ENCODE measurements at regions not wholly inside any gene's neighbourhood (a gene's known extent, or its start where the extent isn't known, plus 50 kb on each side); places are given as distances from the start of the nearest gene placed in this dataset.
"Not testable (repeated sequence)": the region's sequence is repeated elsewhere in the genome, so short reads cannot be mapped to it uniquely, and the experiment has no call there.

DNA sequence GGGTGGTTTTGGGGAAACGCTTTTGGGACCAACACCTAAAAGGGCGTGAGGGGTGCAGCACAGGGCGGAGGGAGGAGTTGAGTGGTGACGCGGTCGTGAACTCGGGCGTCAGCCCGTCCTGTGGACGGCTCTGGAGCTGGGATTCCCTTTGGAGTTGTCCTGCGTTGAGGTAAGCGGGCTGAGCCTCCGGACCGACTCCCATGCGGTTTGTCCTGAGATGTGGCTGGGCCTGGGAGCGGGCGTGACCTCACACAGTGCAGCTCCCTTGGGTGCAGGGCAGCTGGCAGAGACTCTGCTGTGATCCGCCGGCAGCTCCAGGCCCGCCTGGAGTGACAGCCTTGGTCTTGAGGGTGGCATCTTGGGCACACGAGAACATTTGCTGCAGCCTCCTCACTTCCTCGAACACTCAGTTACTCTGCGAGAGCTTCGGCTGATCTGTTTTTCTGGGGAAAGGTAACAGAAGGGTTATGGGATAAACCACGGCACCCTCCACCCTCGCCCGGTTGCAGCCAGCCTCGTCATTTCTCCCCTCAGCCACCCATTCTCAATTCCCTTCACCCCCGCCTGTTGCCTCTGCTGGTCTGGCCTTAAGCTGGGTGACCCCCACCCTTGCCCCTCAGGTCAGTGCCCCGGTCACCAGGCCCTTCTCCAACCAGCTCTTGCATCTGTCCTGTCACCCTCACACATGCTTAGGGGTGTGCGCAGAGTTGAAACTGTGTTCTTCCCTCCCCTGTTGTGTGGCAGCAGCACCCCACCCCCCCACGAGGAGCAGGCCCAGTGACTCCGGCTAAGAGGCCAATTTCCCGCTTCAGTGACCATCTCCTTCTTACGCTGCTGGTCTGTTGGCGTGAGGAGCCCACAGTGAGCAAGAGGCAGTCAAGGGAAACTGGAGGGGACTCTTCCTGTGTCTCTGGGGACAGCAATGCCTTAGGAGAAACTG, 94.2 kb upstream of the COL5A1 start:
- no peak for DNase-seq

DNA sequence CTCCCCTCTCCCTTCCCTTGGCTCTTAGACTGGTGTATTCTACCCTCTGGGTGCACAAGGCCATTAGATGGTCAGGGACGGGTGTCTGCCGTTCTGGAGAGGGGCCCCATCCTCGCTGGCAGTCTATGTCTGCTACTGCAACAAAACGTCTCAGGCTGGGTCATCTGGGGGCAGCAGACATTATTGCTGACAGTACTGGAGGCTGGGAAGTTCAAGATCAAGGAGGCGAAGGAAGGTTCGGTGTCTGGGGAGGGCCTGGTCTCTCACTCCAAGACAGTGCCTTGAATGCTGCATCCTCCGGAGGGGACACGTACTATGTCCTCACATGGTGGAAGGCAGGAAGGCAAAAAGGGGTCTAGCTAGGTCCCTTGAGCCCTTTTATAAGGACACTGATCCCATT, 93.4 kb upstream of the COL5A1 start:
- DNase-seq = no peak

DNA sequence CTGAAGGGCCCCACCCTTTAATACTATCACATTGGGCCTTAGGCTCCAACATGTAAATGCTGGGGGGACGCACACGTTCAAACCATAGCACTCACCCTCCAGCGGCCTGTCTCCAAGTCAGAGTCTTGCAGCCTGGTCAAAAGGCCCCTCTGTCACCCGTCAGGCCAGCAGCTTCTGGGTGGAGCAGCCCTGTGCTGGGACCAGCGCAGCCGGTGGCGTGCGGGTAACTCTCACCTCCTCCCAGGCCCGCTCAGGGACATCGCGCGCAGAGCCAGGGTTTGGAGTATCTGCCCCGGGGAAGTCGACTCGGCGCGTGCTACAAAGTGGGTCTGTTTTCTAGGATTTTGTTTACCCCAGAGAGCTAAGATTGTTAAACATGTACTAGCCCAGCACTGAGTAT, 93.0 kb upstream of the COL5A1 start:
- no peak for DNase-seq

DNA sequence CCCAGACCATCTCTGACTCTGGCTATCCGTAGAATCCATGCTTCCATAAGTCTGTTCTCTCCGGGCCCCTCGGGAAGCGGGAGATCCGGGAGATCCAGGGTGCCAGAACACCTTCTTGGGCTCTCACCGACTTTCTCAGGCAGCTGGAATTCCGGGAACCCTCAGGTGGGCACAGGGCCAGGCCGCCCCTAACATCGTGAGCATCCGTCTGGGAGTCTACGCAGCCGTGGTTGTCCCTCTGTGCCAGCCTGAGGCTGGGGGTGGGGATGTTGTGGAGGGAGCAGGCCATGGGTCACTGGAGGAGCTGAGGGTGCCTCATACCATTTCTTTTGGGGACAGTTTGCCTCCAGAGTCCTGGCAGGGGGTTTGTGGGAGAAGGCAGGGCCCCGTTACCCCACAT, 92.3 kb upstream of the COL5A1 start:
- DNase-seq = no peak

DNA sequence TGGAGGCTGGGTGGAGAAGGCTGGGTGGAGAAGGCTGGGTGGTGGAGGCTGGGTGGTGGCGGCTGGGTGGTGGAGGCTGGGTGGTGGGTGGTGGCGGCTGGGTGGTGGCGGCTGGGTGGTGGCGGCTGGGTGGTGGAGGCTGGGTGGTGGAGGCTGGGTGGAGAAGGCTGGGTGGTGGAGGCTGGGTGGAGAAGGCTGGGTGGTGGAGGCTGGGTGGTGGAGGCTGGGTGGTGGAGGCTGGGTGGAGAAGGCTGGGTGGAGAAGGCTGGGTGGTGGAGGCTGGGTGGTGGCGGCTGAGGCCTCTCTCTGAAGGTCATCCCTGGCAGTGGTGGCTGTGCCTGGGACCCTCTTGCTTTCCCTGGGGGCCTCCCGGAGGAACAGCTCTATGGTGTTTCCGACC, 91.5 kb upstream of the COL5A1 start:
- DNase-seq = not testable (repeated sequence)

DNA sequence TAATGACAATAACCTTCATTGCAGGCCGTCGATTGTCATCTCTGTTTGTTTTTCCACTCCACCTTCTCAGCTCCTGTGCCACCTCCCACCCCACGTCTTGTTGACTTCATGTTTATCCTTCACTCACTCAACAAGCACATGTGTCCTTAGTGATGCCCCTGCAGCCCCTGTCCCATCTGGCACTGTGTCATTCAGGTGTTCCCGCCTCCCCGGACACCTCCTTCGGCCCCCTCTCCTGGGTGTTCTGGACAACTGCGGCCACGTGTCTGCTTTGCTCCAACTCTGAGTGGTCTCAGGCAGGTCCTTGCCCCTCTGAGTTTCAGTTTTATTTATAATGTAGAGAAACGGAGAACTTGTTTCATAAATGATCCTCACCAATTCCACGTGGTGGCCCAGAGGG, 91.0 kb upstream of the COL5A1 start:
- no peak for DNase-seq

DNA sequence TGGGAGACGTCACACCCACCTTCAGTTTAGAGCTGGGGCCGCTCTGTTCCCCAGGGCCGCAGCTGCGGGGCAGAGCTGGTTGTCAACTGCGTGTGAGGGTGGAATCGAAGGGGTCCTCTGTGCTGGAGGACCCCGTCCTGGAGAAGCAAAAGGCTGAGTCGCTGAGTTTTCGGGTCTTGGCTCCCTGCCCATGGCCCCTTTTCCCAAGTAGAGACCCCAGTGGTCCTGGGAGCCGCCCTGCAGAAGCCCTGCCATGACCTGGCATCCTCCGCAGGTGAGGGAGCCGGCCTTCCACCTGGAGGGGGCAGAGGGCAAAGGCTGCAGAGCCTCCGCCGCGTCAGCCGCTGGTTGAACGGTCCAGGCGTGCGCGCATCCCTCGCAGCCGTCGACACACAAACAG, 90.4 kb upstream of the COL5A1 start:
- DNase-seq = no peak

DNA sequence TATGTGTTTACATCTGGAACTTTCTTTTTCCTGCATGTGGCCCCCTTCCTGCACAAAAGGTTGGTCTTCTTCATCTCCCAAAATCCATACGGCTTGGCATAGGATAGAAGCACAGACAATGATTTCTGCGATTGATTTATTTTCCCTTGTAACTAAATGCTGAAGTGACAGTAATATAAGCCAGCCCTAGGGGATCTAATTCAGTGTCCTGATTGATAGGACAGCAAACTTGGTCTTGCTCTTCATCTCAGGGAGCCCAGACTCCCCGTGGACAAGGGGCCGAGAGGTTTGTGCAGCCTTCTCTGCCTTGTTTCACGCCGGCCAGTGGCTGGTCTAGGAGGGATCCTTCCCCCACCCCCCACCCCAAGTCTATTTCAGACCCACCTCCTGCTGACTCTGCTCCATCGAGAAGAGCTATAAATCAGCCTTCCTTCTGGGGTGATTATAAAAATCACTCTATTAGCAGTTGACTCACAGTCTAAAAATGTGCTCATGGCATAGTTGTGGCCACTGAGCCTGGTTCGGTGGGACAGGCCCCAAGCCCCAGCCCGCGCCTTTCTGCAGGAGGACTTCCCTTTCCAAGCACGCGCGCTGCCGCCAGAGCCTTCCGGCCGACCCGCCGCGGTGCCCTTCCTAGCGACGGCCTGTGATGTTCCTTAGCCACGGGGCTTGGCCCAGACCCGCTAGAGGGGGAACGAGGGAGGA, 89.8 kb upstream of the COL5A1 start:
- no peak for DNase-seq

DNA sequence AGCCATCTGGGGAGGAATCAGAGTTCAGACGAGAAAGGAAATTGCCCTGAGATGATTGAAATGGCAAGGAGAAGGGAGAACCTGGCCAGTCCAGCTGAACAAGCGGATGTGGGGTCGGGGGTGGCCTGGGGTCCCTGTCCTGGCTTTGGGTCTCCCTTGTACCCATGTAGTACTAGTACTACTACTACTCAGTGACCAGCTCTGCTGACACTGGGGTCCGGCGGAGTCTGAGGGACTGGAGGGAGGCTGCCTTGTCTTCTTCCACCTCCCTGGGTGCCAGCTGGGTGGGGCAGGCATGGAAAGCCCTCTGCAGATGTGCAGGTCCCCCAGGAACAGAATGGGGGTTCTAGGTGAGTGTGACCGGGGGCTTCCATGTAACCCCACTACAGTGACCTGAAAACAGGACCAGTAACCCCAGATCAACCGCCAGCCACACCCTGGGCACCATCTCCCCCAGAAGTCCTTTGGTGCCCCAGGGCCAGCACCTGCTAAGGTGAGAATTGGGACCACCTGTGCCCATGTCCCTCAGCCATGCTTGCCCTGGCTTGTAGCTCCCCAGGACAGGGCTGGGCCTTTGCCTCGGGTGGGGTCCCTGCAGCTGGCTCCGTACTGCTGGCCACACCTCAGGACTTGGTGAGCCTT, 89.1 kb upstream of the COL5A1 start:
- DNase-seq = no peak

DNA sequence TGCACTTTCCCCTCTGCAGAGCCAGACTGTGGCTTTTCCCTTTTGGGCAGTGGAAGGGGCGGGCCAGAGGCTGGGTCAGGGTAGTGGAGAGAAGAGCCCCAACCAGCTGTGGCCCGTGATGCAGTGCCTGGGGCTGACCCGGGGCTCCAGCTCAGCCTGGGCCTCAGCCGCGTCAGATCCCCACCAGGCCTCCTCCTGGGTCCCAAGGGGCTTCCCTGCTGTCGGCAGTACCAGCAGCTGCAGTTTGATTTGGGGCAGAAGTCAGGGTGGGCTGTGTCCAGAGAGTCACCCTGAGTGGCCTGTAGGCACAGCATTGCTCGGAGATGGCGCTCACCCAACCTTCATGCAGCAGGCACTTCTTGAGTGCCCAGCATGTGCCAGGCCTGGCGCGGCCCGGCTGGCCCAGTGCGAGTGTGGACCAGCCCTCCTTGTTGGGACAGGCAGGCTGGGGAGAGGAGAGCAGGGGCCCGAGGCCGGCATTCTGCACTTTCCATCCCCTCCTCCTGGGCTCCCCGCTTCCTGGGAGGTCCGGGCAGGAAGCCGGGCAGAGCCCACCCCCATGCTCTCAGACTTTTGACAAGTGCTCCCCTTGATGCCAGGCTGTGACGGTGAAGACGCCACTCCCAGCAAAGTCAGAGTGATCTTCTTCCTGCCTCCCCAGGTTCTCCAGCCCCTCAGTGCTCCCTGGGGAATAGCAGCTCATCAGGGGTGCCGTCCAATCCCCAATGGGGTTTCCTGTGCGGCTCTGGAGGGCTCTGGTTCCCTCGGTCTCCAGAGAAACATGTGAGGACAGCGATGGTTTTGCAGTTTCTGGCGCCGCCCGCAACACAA, 88.3 kb upstream of the COL5A1 start:
- DNase-seq = no peak

DNA sequence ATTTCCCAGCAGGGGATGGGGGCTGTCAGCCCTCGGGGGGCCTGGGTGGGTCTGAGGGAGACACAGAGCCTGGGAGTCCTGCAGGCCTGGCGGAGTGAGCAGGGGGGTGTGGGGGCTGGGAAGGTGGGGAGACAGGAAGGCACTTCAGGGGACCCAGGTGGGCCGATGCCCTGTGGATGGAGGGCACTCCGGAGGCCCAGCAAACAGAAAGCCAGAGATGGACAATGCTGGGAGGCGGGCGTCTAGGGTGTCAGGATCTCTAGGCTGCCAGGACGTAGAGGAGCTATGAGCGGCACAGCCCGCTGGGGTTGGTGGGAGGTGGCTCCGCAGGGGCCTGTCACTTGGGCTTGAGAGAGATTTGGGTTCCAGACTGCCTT, 87.6 kb upstream of the COL5A1 start:
- no peak for DNase-seq

DNA sequence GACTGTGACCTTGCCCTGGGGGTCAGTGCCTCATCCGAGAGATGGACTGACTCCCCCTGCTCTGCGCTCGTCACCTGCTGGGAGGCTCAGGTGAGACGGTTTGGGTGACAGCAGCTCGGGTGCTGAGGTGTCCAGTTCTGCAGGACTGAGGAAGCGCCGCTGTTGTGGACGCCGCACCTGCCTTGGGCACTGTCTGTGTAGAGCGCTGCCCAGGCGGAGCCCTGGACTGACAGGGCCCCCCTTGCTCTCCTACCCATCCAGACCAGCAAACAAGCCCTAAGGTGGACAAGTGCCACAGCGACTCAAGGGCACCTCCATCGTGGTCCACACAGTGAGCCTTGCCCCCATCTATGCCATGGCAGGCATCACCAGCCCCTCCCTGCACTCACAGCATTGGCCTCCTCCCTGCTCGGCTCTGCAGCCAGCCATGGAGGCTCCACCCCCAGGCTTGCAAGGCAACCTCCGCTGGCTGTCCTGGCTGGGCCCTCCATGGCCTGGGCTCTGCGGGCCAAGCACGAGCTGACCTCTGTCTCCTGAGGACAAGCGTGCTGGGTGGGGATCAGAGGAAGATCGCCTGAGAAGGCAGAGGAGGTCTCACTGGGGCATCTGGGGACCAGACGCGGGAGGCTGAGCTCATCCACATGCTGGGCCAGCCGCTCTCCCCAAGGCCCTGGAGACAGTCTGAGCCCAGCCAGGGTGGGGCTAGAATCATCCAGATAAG, 87.1 kb upstream of the COL5A1 start:
- no peak for DNase-seq

DNA sequence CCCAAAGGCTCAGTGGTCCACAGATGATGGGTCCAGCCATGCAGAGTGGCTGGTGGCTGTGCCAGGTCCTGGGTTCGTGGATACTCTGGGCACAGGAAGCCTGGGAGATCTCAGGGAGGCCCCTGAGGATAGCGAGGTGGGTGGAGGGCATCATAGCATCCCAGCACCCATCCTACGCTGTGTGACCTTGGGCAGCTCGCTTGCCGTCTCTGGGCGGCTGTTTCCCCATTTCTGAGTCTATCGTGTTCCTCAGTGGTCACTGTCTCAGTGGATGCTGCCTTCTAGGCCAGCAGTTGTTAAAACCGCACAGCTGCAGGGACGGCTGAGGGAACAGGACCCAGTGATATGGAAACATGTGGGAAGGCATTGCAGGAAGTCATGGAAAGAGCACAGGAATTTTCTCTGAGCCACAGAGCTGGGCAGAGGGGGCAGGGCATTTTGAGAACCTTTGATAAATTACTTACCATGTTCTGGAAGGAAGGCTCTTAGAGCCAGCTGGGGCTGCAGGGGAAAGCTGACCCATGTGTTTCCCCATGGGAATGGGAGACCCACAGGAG, 86.4 kb upstream of the COL5A1 start:
- no peak for DNase-seq

DNA sequence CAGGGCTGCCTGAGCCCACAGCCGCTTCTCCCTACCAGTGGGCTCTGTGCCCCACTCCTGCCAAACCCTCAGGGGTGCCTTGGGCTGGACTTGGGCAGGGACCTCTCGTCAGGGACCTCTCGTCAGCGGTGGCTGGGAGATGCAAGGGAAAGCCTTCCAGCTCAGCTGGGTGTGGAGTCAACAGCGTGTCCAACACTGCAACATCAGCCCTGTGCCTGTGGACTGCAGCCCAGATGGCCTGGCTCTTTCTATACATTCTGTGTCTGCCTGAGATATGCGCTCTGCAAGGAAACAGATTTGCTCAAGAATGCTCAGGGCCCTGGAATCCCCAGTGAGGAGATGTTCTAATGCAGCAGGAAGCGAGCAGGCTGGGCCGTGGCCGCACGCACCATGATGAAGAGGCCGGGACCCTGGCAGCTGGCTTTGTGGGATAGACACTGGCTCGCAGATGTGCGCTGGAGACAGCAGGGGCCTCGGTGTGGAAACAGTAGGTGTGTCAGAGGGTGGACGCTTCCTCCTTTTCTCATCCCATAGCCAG, 85.0 kb upstream of the COL5A1 start:
- DNase-seq = peak; percentile 2

DNA sequence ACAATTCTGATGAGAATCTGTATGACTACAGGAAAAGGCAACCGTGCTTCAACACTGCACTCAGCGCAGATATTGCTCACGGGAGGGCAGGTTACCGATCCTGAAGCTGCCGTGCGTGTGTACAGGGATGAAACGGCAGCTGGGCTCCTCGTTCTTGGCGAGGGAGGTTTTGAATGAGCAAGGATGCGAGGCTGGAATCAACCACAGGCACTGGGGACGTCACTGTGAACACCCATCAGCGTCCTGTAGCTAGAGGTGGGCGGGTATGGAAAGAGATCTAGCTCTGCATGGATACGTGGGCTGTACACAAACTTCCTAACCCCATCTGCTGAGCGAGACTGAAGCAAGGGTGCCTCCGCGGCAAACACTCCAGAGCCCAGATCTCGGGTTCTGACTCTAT, 84.3 kb upstream of the COL5A1 start:
- peak; percentile 5 for DNase-seq

DNA sequence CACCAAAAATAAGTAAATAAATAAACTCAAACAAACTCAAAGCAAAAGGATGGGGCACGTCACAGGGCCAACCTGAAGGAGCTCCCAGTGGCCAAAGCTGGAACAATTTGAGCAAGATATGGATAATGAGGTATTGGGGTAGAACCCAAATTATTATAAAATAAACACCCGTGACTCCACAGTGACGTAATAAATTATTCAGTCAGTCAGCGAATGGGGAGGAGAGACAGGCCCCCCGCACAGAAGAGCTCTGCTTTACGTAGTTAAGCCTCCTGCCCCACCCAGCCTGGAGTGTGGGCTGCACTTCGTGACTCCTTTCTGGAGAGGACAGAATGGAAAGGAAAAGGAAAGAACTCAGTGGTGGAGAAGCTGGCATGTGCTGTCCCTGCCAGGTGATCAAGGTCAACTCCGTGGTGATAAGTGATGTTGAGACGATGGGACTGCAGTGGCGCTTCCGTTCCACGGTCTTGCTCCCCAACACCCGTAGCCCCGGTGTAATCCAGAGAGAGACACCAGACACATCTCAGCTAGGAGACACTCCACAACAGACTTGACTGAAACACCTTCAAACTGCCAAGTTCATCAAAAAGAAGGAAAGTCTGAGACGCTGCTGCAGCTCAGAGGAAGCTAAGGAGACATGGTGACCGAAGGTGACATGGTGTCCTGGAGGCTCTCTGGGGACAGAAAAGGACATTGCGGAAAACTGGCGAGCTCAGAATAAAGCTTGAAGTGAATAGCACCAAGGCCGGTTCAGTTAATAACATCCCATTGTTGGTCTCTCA, 83.3 kb upstream of the COL5A1 start:
- peak; percentile 5 for DNase-seq

DNA sequence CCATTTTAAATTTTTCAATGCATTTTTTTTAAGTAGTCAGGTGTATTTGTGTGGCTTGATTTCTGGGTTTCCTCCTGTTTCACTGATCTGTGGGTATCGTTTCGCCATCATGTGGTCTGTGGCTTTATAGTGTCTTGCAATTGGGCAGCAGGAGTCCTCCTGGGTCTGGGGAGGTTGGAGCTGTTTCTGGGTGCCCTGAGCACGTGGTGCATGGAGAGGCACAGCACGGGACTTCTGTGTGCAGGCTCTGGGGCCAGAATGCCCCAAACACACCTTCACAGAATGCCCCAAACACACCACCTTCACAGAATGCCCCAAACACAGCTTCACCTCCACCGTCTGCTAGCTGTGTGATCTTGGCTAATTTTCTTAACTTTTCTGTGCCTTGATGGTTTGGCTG, 82.6 kb upstream of the COL5A1 start:
- DNase-seq = peak; percentile 5

DNA sequence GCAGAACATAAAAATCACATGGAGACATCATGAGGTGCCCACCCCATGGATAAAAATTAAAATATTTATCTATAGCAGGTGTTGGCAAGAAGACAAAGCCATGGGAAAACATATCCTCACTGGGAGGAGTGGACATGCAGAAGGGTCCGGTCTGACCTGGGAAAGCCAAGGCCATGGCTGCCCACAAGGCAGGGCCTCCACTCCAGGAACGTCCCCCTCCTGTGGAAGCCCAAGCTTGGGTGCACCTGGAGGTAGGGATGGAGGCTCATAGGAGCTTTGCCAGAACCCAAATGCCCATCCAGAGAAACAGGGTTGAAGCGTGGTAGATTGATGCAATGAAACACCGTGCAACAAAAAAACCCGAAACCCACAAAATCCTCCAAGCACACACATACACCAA, 81.4 kb upstream of the COL5A1 start:
- peak; percentile 3 for DNase-seq

DNA sequence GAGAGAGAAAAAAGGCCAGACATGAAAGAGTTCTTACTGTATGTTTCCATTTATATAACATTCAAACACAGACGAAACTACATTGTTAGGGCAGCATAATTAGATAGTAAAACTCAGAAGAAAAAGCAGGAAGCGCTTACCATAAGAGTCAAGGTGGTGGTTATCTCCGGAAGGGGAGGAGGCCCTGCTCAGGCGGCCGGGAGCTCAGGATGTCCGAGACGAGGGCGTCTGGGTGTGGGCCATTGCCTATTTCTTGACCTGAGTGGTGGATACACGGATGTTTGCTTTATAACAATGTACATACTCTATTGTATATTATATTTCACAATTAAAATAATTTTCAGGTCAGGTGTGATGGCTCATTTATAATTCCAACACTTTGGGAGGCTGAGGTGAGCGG, 80.9 kb upstream of the COL5A1 start:
- peak; percentile 3 for DNase-seq

DNA sequence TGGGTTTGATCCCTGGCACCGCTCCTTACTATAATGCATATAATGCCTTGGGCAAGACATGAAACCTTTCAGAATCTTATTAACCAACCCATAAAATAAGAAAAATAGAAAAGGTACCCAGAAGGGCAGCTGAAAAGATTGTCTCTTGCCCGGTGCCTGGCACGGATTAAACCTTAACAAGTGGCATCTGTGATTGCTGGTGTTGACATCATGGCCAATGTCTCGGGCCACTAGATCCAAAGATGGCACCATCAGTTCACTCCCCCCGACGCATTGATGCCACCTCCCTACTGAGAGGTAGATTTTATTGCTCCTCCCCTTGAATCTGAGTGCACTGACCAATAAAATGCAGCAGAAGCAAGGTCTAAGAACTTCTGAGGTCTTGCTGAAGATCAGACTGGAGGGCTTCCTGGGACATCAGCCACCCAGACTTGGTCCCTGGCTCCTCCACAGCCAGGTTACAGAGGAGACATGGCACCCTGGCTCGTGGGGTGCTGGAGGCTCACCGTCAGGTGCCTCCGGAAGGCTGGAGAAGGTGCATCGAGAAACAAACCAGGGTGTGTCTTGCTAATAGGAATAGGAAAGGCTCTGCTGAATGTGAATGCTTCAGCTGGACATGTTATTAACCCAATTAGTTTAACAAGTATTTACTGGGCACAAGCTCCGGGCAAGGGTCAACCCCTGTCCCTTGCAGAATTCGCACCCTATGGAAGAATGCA, 80.0 kb upstream of the COL5A1 start:
- no peak for DNase-seq
